SK-N-SH treated with all-trans-retinoic acid at 6 μM for 48 hours (cell line): ENCODE measurements at regions not wholly inside any gene's neighbourhood (a gene's known extent, or its start where the extent isn't known, plus 50 kb on each side); places are given as distances from the start of the nearest gene placed in this dataset.

Experiments used
- CSDC2 ChIP-seq: fragments of 250-450 bp; sonication (Bioruptor Pico); IDR thresholded peaks from 2 replicates; pipeline ENCODE4 v1.5.0; 2020; ENCODE audit warnings: mild to moderate bottlenecking, moderate library complexity
- TF ChIP-seq, protein P1 (sequence below): fragments of 250-450 bp; sonication (Bioruptor Pico); IDR thresholded peaks from 2 replicates; pipeline ENCODE4 v1.5.1; 2020; ENCODE audit warnings: low read depth, mild to moderate bottlenecking, moderate library complexity
- TF ChIP-seq, protein P2 (sequence below): fragments of 250-450 bp; sonication (Bioruptor Pico); IDR thresholded peaks from 2 replicates; pipeline ENCODE4 v1.8.0; 2020; ENCODE audit warnings: mild to moderate bottlenecking, moderate library complexity, borderline replicate concordance

DNA sequence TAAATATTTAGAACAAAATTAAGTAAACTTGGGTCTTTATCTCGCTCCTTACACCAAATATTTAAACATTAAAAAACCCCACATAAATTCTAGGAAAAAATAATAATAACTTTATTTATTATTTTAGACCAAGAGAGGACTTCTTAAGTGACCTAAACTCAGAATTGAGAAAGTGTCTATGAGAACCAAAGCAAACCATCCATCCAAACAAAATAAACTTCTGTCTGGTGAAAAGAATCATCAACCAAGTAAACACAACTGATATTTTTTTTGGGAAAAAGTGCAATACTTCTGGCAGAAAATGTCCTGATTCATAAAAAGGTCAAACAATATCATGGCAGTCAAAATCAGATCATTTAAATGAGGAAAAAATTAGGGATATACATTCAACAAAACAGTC lies 533.0 kb downstream of the SPRY1 start:
- TF ChIP-seq, protein P1, sequence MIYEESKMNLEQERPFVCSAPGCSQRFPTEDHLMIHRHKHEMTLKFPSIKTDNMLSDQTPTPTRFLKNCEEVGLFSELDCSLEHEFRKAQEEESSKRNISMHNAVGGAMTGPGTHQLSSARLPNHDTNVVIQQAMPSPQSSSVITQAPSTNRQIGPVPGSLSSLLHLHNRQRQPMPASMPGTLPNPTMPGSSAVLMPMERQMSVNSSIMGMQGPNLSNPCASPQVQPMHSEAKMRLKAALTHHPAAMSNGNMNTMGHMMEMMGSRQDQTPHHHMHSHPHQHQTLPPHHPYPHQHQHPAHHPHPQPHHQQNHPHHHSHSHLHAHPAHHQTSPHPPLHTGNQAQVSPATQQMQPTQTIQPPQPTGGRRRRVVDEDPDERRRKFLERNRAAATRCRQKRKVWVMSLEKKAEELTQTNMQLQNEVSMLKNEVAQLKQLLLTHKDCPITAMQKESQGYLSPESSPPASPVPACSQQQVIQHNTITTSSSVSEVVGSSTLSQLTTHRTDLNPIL (CRISPR knock-in tag) = no peak
- TF ChIP-seq, protein P2, sequence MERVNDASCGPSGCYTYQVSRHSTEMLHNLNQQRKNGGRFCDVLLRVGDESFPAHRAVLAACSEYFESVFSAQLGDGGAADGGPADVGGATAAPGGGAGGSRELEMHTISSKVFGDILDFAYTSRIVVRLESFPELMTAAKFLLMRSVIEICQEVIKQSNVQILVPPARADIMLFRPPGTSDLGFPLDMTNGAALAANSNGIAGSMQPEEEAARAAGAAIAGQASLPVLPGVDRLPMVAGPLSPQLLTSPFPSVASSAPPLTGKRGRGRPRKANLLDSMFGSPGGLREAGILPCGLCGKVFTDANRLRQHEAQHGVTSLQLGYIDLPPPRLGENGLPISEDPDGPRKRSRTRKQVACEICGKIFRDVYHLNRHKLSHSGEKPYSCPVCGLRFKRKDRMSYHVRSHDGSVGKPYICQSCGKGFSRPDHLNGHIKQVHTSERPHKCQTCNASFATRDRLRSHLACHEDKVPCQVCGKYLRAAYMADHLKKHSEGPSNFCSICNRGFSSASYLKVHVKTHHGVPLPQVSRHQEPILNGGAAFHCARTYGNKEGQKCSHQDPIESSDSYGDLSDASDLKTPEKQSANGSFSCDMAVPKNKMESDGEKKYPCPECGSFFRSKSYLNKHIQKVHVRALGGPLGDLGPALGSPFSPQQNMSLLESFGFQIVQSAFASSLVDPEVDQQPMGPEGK (CRISPR knock-in tag) = no peak
- no peak for TF ChIP-seq CSDC2 (CRISPR knock-in tag)
